Body of pancreas (tissue), 4 donors: ENCODE measurements at regions not wholly inside any gene's neighbourhood (a gene's known extent, or its start where the extent isn't known, plus 50 kb on each side); places are given as distances from the start of the nearest gene placed in this dataset.

Experiments
- ATAC-seq: fragments of 150-250 bp; one replicate; pipeline ENCODE4 v1.9.1; 2016
- DNase-seq, 4 donors: peaks; one replicate each; pipeline ENCODE4 v3.0.0-alpha.2; 2019
- H3K27ac ChIP-seq, 4 donors: fragments of 200-600 bp; sonication (generic); 1 replicate in 3 of 4; 2 replicates in 1 of 4; pipeline versions ENCODE4 v1.5.1 to v1.6.1; 2016 to 2019; ENCODE audit warnings: mild to moderate bottlenecking in 1 of 4, mixed read lengths in 1 of 4, moderate library complexity in 1 of 4
- H3K27me3 ChIP-seq, 2 donors: fragments of 200-600 bp; sonication (generic); one replicate each; pipeline ENCODE4 v1.6.0; 2016; ENCODE audit warnings: mild to moderate bottlenecking in 1 of 2
- H3K36me3 ChIP-seq, 2 donors: fragments of 200-600 bp; sonication (generic); replicated peaks in 1 of 2; 2 replicates each; pipeline ENCODE4 v1.5.1; 2016; ENCODE audit warnings: low read depth in 2 of 2; ENCODE audit not compliant: insufficient read depth in 1 of 2
- H3K4me1 ChIP-seq: fragments of 200-600 bp; sonication (generic); one replicate; pipeline ENCODE4 v1.6.0; 2016
- H3K4me3 ChIP-seq, 2 donors: fragments of 200-600 bp; sonication (generic); 1 replicate in 1 of 2; 2 replicates in 1 of 2; pipeline ENCODE4 v1.5.1; 2016 to 2019
- H3K9me3 ChIP-seq, 3 donors: fragments of 200-600 bp; sonication (generic); 1 replicate in 2 of 3; 2 replicates in 1 of 3; pipeline ENCODE4 v1.5.1; 2016
- CTCF ChIP-seq, 7 experiments: fragments of 450-650 bp in 4 of 7; fragments of 200-600 bp in 3 of 7; sonication (generic) in 3 of 7; IDR thresholded peaks; one replicate each; pipeline ENCODE4 v1.5.1; 2016 to 2019; ENCODE audit warnings: antibody characterized with exemption in 7 of 7
- POLR2A ChIP-seq, 3 donors: fragments of 450-650 bp; IDR thresholded peaks; one replicate each; pipeline ENCODE4 v1.6.1; 2016; ENCODE audit warnings: antibody characterized with exemption in 3 of 3, mild to moderate bottlenecking in 2 of 3
- WGBS, 2 donors: methylation state at CpG; one replicate each; pipeline ENCODE4 v1.1.5; 2017; 5-methylcytosine and 5-hydroxymethylcytosine counted together
- intact Hi-C: fragments of 100-400 bp; cut with DNase I; formaldehyde crosslinking; loops from one replicate; pipeline ENCODE4 v1.15.1; 2023

GRCh38 chr14:97944380-97944779 lies 1147.2 kb downstream of the VRK1 start:
- no peak for ATAC-seq
- Histone ChIP-seq H3K4me3 (no peak overlapping the region), H3K27me3 (no peaks in the 10 kb centered on the region), H3K4me1 (no peaks in the 10 kb centered on the region), H3K36me3 (no peaks in the 10 kb centered on the region), H3K27ac (no peak overlapping the region), H3K9me3 (no peaks in the 10 kb centered on the region)
- TF ChIP-seq CTCF (IDR thresholded peaks at IDR 0.05) = no peak
- no peak for TF ChIP-seq POLR2A (IDR thresholded peaks at IDR 0.05)
- DNase-seq = no peak
- WGBS, 2 donors = 60 to 80% methylated on average over 1 of the region's 1 CpG
- intact Hi-C loops = no loop called here

- Histone ChIP-seq H3K9me3 (no peaks in the 10 kb centered on the region), H3K27ac (no peak overlapping the region), H3K27me3 (no peaks in the 10 kb centered on the region), H3K4me3 (no peak overlapping the region), H3K4me1 (no peaks in the 10 kb centered on the region), H3K36me3 (no peaks in the 10 kb centered on the region)
- intact Hi-C loops = no loop called here
- no peak for ATAC-seq
- DNase-seq = no peak
- TF ChIP-seq CTCF (IDR thresholded peaks at IDR 0.05) = no peak
- no peak for TF ChIP-seq POLR2A (IDR thresholded peaks at IDR 0.05)
Measured at GRCh38 chr14:97945631-97946030, 1148.4 kb downstream of the VRK1 start.

- H3K27me3 ChIP-seq = no peaks in the 10 kb centered on the region
- intact Hi-C loops = no loop called here
- WGBS, 2 donors = 13 to 16% methylated on average over 2 of the region's 2 CpGs
- DNase-seq = no peak
- no peaks in the 10 kb centered on the region for H3K4me1 ChIP-seq
- no peaks in the 10 kb centered on the region for H3K36me3 ChIP-seq
- no peaks in the 10 kb centered on the region for H3K9me3 ChIP-seq
- H3K27ac ChIP-seq = no peak overlapping the region
- ATAC-seq = no peak
- no peak overlapping the region for H3K4me3 ChIP-seq
- no peak for TF ChIP-seq POLR2A (IDR thresholded peaks at IDR 0.05)
- TF ChIP-seq CTCF (IDR thresholded peaks at IDR 0.05) = no peak
Measured at GRCh38 chr14:97946240-97946639, 1149.1 kb downstream of the VRK1 start.

- H3K27ac ChIP-seq = no peak overlapping the region
- ATAC-seq (no peak), DNase-seq (no peak)
- H3K36me3 ChIP-seq = no peaks in the 10 kb centered on the region
- TF ChIP-seq POLR2A (IDR thresholded peaks at IDR 0.05) (no peak), CTCF (IDR thresholded peaks at IDR 0.05) (no peak)
- no peak overlapping the region for H3K4me3 ChIP-seq
- H3K4me1 ChIP-seq = no peaks in the 10 kb centered on the region
- intact Hi-C loops = no loop called here
- 46 to 58% methylated on average over 9 of the region's 9 CpGs for WGBS, 2 donors
- H3K9me3 ChIP-seq = no peaks in the 10 kb centered on the region
- no peaks in the 10 kb centered on the region for H3K27me3 ChIP-seq
Measured at GRCh38 chr14:97946641-97947040, 1149.5 kb downstream of the VRK1 start.

- Histone ChIP-seq H3K27me3 (no peaks in the 10 kb centered on the region), H3K9me3 (no peaks in the 10 kb centered on the region), H3K36me3 (no peaks in the 10 kb centered on the region), H3K27ac (no peak overlapping the region), H3K4me3 (no peak overlapping the region), H3K4me1 (no peaks in the 10 kb centered on the region)
- WGBS, 2 donors = 67 to 72% methylated on average over 9 to 13 of the region's 13 CpGs
- no peak for TF ChIP-seq CTCF (IDR thresholded peaks at IDR 0.05)
- no peak for TF ChIP-seq POLR2A (IDR thresholded peaks at IDR 0.05)
- ATAC-seq (no peak), DNase-seq (no peak)
- intact Hi-C loops = no loop called here
Measured at GRCh38 chr14:97948841-97949240, 1151.7 kb downstream of the VRK1 start.
